GM23338 (cell line): ENCODE measurements at regions not wholly inside any gene's neighbourhood (a gene's known extent, or its start where the extent isn't known, plus 50 kb on each side); places are given as distances from the start of the nearest gene placed in this dataset.

Experiments used
- ATAC-seq: fragments of 200-7000 bp; cut with Tn5 transposase; 3 replicates; pipeline ENCODE4 v1.9.1; 2020
- DNase-seq: peaks from one replicate; pipeline ENCODE4 v3.0.0-alpha.2; 2015; ENCODE audit warnings: low spot score
- H2AFZ ChIP-seq: fragments of 200-600 bp; sonication (generic); 2 replicates; pipeline ENCODE4 v1.8.0; 2016; ENCODE audit warnings: antibody characterized with exemption, mild to moderate bottlenecking, moderate library complexity
- H3F3A ChIP-seq: fragments of 200-600 bp; sonication (generic); replicated peaks from 2 replicates; pipeline ENCODE4 v1.8.0; 2017; ENCODE audit warnings: antibody characterized with exemption, mixed run types, low read depth
- H3K27ac ChIP-seq: fragments of 200-600 bp; sonication (generic); 2 replicates; pipeline ENCODE4 v1.6.1; 2016; ENCODE audit warnings: low read depth
- H3K27me3 ChIP-seq: fragments of 200-600 bp; sonication (generic); 2 replicates; pipeline ENCODE4 v1.8.0; 2016; ENCODE audit warnings: mild to moderate bottlenecking, mixed run types, moderate library complexity; ENCODE audit not compliant: insufficient read depth
- H3K36me3 ChIP-seq: fragments of 200-600 bp; sonication (generic); 2 replicates; pipeline ENCODE4 v1.8.0; 2016; ENCODE audit warnings: mild to moderate bottlenecking; ENCODE audit not compliant: insufficient read depth
- H3K4me1 ChIP-seq: fragments of 200-600 bp; sonication (generic); 2 replicates; pipeline ENCODE4 v1.8.0; 2016; ENCODE audit warnings: mild to moderate bottlenecking, moderate library complexity; ENCODE audit not compliant: insufficient read depth
- H3K4me2 ChIP-seq: fragments of 200-600 bp; sonication (generic); 2 replicates; pipeline ENCODE4 v1.7.1; 2017; ENCODE audit warnings: mixed run types
- H3K4me3 ChIP-seq: fragments of 200-600 bp; sonication (generic); 2 replicates; pipeline ENCODE4 v1.6.1; 2016; ENCODE audit warnings: mixed run types
- H3K79me2 ChIP-seq: fragments of 200-600 bp; sonication (generic); replicated peaks from 2 replicates; pipeline ENCODE4 v1.8.0; 2017; ENCODE audit warnings: mild to moderate bottlenecking; ENCODE audit not compliant: insufficient read depth
- H3K9me2 ChIP-seq: fragments of 200-600 bp; sonication (generic); 2 replicates; pipeline ENCODE4 v1.8.0; 2017; ENCODE audit not compliant: insufficient read depth
- H4K20me1 ChIP-seq: fragments of 200-600 bp; sonication (generic); replicated peaks from 2 replicates; pipeline ENCODE4 v1.8.0; 2017; ENCODE audit warnings: mild to moderate bottlenecking; ENCODE audit not compliant: insufficient read depth
- H3K27ac Mint-ChIP-seq: 2 replicates; pipeline ENCODE4 v1.8.0; 2020; ENCODE audit warnings: inconsistent platforms, mild to moderate bottlenecking, moderate library complexity, mixed read lengths
- H3K27me3 Mint-ChIP-seq: 3 replicates; pipeline ENCODE4 v1.8.0; 2022; ENCODE audit warnings: low read depth, mild to moderate bottlenecking, moderate library complexity, mixed read lengths, inconsistent platforms; ENCODE audit not compliant: insufficient read depth, poor library complexity
- H3K36me3 Mint-ChIP-seq: 3 replicates; pipeline ENCODE4 v1.8.0; 2021; ENCODE audit warnings: low read depth, mild to moderate bottlenecking, inconsistent platforms, moderate library complexity, mixed read lengths
- H3K4me1 Mint-ChIP-seq: 3 replicates; pipeline ENCODE4 v1.8.0; 2020; ENCODE audit warnings: mild to moderate bottlenecking, inconsistent platforms, mixed read lengths
- H3K4me3 Mint-ChIP-seq: 3 replicates; pipeline ENCODE4 v1.8.0; 2021; ENCODE audit warnings: moderate library complexity, mild to moderate bottlenecking, inconsistent platforms, mixed read lengths
- H3K9me3 Mint-ChIP-seq: 3 replicates; pipeline ENCODE4 v1.8.0; 2020; ENCODE audit warnings: moderate library complexity, mild to moderate bottlenecking, inconsistent platforms, mixed read lengths
- CREB1 ChIP-seq: fragments of 250-450 bp; sonication (Bioruptor Pico); IDR thresholded peaks from 2 replicates; pipeline ENCODE4 v1.5.0; 2020; ENCODE audit warnings: low read depth, mild to moderate bottlenecking, moderate library complexity
- ETS1 ChIP-seq: IDR thresholded peaks from 2 replicates; pipeline ENCODE4 v1.6.1; 2016; ENCODE audit warnings: antibody characterized with exemption
- EZH2 ChIP-seq: fragments of 200-600 bp; sonication (generic); IDR thresholded peaks from one replicate; pipeline ENCODE4 v1.8.0; 2017; ENCODE audit warnings: antibody characterized with exemption, mild to moderate bottlenecking, low read depth; ENCODE audit not compliant: unreplicated experiment
- EZH2phosphoT487 ChIP-seq: fragments of 200-600 bp; sonication (generic); IDR thresholded peaks from one replicate; pipeline ENCODE4 v1.8.1; 2018; ENCODE audit warnings: antibody characterized with exemption; ENCODE audit not compliant: unreplicated experiment
- JUNB ChIP-seq: IDR thresholded peaks from one replicate; pipeline ENCODE4 v1.6.1; 2016; ENCODE audit warnings: antibody characterized with exemption; ENCODE audit not compliant: unreplicated experiment
- POLR2AphosphoS5 ChIP-seq: IDR thresholded peaks from 2 replicates; pipeline ENCODE4 v1.6.1; 2016; ENCODE audit warnings: antibody characterized with exemption, low read depth
- STAT1 ChIP-seq: IDR thresholded peaks from one replicate; pipeline ENCODE4 v1.6.1; 2016; ENCODE audit warnings: antibody characterized with exemption; ENCODE audit not compliant: unreplicated experiment
- ZNF114 ChIP-seq: fragments of 250-450 bp; sonication (Bioruptor Pico); IDR thresholded peaks from 2 replicates; pipeline ENCODE4 v1.5.0; 2020; ENCODE audit warnings: mild to moderate bottlenecking, moderate library complexity
- ZNF331 ChIP-seq: fragments of 250-450 bp; sonication (Bioruptor Pico); IDR thresholded peaks from 2 replicates; pipeline ENCODE4 v1.5.0; 2020; ENCODE audit warnings: low read depth, mild to moderate bottlenecking, moderate library complexity
- TF ChIP-seq, protein P1 (sequence below): fragments of 250-450 bp; sonication (Bioruptor Pico); IDR thresholded peaks from 2 replicates; pipeline ENCODE4 v1.5.0; 2020; ENCODE audit warnings: mild to moderate bottlenecking, moderate library complexity

GRCh38 chr7:128174386-128174785, 66.7 kb upstream of the LEP start:
- Histone ChIP-seq H3K79me2 (no peaks in the 10 kb centered on the region), H4K20me1 (no peaks in the 10 kb centered on the region), H3K27me3 (peaks cover 24% of the 10 kb centered on the region), H3K27ac (no peak overlapping the region), H3K36me3 (no peaks in the 10 kb centered on the region), H3K4me2 (no peak overlapping the region), H2AFZ (no peak overlapping the region), H3K4me3 (no peak overlapping the region), H3K9me2 (no peaks in the 10 kb centered on the region), H3K4me1 (no peaks in the 10 kb centered on the region), H3F3A (no peaks in the 10 kb centered on the region)
- peaks cover 18% of the 10 kb centered on the region for H3K27me3 Mint-ChIP-seq
- no peaks in the 10 kb centered on the region for H3K9me3 Mint-ChIP-seq
- DNase-seq: no peak
- H3K4me1 Mint-ChIP-seq: peaks cover 18% of the 10 kb centered on the region
- ATAC-seq: no peak
- no peak overlapping the region for H3K4me3 Mint-ChIP-seq
- H3K27ac Mint-ChIP-seq: no peak overlapping the region
- TF ChIP-seq, protein P1, sequence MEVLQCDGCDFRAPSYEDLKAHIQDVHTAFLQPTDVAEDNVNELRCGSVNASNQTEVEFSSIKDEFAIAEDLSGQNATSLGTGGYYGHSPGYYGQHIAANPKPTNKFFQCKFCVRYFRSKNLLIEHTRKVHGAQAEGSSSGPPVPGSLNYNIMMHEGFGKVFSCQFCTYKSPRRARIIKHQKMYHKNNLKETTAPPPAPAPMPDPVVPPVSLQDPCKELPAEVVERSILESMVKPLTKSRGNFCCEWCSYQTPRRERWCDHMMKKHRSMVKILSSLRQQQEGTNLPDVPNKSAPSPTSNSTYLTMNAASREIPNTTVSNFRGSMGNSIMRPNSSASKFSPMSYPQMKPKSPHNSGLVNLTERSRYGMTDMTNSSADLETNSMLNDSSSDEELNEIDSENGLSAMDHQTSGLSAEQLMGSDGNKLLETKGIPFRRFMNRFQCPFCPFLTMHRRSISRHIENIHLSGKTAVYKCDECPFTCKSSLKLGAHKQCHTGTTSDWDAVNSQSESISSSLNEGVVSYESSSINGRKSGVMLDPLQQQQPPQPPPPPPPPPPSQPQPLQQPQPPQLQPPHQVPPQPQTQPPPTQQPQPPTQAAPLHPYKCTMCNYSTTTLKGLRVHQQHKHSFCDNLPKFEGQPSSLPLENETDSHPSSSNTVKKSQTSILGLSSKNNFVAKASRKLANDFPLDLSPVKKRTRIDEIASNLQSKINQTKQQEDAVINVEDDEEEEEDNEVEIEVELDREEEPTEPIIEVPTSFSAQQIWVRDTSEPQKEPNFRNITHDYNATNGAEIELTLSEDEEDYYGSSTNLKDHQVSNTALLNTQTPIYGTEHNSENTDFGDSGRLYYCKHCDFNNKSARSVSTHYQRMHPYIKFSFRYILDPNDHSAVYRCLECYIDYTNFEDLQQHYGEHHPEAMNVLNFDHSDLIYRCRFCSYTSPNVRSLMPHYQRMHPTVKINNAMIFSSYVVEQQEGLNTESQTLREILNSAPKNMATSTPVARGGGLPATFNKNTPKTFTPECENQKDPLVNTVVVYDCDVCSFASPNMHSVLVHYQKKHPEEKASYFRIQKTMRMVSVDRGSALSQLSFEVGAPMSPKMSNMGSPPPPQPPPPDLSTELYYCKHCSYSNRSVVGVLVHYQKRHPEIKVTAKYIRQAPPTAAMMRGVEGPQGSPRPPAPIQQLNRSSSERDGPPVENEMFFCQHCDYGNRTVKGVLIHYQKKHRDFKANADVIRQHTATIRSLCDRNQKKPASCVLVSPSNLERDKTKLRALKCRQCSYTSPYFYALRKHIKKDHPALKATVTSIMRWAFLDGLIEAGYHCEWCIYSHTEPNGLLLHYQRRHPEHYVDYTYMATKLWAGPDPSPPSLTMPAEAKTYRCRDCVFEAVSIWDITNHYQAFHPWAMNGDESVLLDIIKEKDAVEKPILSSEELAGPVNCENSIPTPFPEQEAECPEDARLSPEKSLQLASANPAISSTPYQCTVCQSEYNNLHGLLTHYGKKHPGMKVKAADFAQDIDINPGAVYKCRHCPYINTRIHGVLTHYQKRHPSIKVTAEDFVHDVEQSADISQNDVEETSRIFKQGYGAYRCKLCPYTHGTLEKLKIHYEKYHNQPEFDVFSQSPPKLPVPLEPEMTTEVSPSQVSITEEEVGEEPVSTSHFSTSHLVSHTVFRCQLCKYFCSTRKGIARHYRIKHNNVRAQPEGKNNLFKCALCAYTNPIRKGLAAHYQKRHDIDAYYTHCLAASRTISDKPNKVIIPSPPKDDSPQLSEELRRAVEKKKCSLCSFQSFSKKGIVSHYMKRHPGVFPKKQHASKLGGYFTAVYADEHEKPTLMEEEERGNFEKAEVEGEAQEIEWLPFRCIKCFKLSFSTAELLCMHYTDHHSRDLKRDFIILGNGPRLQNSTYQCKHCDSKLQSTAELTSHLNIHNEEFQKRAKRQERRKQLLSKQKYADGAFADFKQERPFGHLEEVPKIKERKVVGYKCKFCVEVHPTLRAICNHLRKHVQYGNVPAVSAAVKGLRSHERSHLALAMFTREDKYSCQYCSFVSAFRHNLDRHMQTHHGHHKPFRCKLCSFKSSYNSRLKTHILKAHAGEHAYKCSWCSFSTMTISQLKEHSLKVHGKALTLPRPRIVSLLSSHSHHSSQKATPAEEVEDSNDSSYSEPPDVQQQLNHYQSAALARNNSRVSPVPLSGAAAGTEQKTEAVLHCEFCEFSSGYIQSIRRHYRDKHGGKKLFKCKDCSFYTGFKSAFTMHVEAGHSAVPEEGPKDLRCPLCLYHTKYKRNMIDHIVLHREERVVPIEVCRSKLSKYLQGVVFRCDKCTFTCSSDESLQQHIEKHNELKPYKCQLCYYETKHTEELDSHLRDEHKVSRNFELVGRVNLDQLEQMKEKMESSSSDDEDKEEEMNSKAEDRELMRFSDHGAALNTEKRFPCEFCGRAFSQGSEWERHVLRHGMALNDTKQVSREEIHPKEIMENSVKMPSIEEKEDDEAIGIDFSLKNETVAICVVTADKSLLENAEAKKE (CRISPR knock-in tag): no peak
- TF ChIP-seq ETS1 (no peak), ZNF331 (CRISPR knock-in tag) (no peak), EZH2phosphoT487 (no peak), POLR2AphosphoS5 (no peak), STAT1 (no peak), CREB1 (CRISPR knock-in tag) (no peak), EZH2 (no peak), ZNF114 (CRISPR knock-in tag) (no peak), JUNB (no peak)
- no peaks in the 10 kb centered on the region; the same call in 2 of the 3 replicates for H3K36me3 Mint-ChIP-seq
